Transverse colon (tissue), 4 donors: ENCODE measurements at regions not wholly inside any gene's neighbourhood (a gene's known extent, or its start where the extent isn't known, plus 50 kb on each side); places are given as distances from the start of the nearest gene placed in this dataset.

Experiments
- CTCF ChIP-seq, 5 experiments: fragments of 200-600 bp in 3 of 5; fragments of 450-650 bp in 2 of 5; sonication (generic) in 3 of 5; IDR thresholded peaks; 1 replicate in 2 of 5; 2 replicates in 3 of 5; pipeline ENCODE4 v1.5.1; 2016 to 2017; ENCODE audit warnings: antibody characterized with exemption in 5 of 5, inconsistent platforms in 3 of 5, mild to moderate bottlenecking in 2 of 5, moderate library complexity in 1 of 5
- EP300 ChIP-seq: sonication (generic); formaldehyde crosslinking; IDR thresholded peaks from one replicate; pipeline ENCODE4 v1.6.1; 2017; ENCODE audit warnings: antibody characterized with exemption, low read depth
- POLR2A ChIP-seq: fragments of 450-650 bp; IDR thresholded peaks from one replicate; pipeline ENCODE4 v1.6.1; 2016; ENCODE audit warnings: antibody characterized with exemption, mild to moderate bottlenecking, moderate library complexity
- POLR2AphosphoS5 ChIP-seq, 3 donors: sonication (generic); formaldehyde crosslinking; IDR thresholded peaks; one replicate each; pipeline ENCODE4 v1.6.1; 2016; ENCODE audit warnings: antibody characterized with exemption in 3 of 3

- TF ChIP-seq CTCF (IDR thresholded peaks at IDR 0.05), result no peak
- TF ChIP-seq POLR2A, result no peak
- no peak for TF ChIP-seq EP300
- no peak for TF ChIP-seq POLR2AphosphoS5 (IDR thresholded peaks at IDR 0.05)
These were observed 391.1 kb downstream of the PMP22 start for GRCh38 chr17:14873996-14874395.
